ENCODE measurements at regions not wholly inside any gene's neighbourhood (a gene's known extent, or its start where the extent isn't known, plus 50 kb on each side); places are given as distances from the start of the nearest gene placed in this dataset.

DNA sequence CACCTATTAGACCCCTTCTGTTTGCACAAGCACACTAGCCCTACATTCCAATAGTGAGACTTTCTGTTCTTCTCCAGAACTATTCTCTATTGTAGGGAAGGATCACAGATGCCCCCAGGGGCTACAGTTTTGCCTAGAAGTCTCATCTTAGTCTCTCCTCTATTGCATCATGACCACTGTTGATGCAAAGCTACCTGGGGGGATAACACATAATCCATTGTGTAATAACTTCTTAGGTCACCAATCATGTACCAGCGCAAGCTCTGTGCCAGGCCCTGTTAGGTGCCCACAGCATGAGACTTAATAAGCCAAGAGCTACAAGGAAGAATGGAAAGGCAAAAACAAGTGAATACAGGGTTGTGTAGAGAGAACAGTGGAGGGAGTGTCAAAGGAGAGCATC, 98.1 kb upstream of the TNFAIP3 start:
- TF ChIP-seq JUND (IDR thresholded peaks at IDR 0.05; ENCODE audit: low read length): no peak
- TF ChIP-seq EZH2 (IDR thresholded peaks at IDR 0.05; ENCODE audit: low read depth, low read length, severe bottlenecking): no peak
- no peak for TF ChIP-seq SP2 (IDR thresholded peaks at IDR 0.05; ENCODE audit: low read length)
- no peak for TF ChIP-seq POLR2A (IDR thresholded peaks at IDR 0.05; ENCODE audit: control extremely low read depth in 1 of 2, low read depth in 2 of 2, low read length in 2 of 2)
- TF ChIP-seq, protein P1, sequence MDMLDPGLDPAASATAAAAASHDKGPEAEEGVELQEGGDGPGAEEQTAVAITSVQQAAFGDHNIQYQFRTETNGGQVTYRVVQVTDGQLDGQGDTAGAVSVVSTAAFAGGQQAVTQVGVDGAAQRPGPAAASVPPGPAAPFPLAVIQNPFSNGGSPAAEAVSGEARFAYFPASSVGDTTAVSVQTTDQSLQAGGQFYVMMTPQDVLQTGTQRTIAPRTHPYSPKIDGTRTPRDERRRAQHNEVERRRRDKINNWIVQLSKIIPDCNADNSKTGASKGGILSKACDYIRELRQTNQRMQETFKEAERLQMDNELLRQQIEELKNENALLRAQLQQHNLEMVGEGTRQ (IDR thresholded peaks at IDR 0.05; ENCODE audit: low read length): no peak
- no peak for TF ChIP-seq RNF2 (IDR thresholded peaks at IDR 0.05; ENCODE audit: borderline replicate concordance, low read depth, low read length, missing control alignments, poor library complexity, severe bottlenecking)
- TF ChIP-seq, protein P2, sequence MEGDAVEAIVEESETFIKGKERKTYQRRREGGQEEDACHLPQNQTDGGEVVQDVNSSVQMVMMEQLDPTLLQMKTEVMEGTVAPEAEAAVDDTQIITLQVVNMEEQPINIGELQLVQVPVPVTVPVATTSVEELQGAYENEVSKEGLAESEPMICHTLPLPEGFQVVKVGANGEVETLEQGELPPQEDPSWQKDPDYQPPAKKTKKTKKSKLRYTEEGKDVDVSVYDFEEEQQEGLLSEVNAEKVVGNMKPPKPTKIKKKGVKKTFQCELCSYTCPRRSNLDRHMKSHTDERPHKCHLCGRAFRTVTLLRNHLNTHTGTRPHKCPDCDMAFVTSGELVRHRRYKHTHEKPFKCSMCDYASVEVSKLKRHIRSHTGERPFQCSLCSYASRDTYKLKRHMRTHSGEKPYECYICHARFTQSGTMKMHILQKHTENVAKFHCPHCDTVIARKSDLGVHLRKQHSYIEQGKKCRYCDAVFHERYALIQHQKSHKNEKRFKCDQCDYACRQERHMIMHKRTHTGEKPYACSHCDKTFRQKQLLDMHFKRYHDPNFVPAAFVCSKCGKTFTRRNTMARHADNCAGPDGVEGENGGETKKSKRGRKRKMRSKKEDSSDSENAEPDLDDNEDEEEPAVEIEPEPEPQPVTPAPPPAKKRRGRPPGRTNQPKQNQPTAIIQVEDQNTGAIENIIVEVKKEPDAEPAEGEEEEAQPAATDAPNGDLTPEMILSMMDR (IDR thresholded peaks at IDR 0.05; ENCODE audit: control extremely low read depth in 1 of 3, insufficient read depth in 1 of 3, low read depth in 1 of 3, low read length in 3 of 3): no peak
- no peak for TF ChIP-seq SP1 (IDR thresholded peaks at IDR 0.05; ENCODE audit: low read depth, low read length)
- no peak for TF ChIP-seq RFX5 (IDR thresholded peaks at IDR 0.05; ENCODE audit: borderline replicate concordance, low read depth, low read length)
- no peak for TF ChIP-seq CEBPB (IDR thresholded peaks at IDR 0.05; ENCODE audit: low read depth, low read length)
- no peak for TF ChIP-seq TAF1 (IDR thresholded peaks at IDR 0.05; ENCODE audit: low read depth, low read length)
- no peak for TF ChIP-seq ZNF274 (IDR thresholded peaks at IDR 0.05; ENCODE audit: borderline replicate concordance, extremely low read depth, low read length)
- no peak for TF ChIP-seq RBBP5 (IDR thresholded peaks at IDR 0.05; ENCODE audit: borderline replicate concordance, low read depth, low read length)
- TF ChIP-seq CHD2 (IDR thresholded peaks at IDR 0.05; ENCODE audit: low read length): no peak

Measured in H1 (cell line).